ENCODE measurements at regions not wholly inside any gene's neighbourhood (a gene's known extent, or its start where the extent isn't known, plus 50 kb on each side); places are given as distances from the start of the nearest gene placed in this dataset.

DNA sequence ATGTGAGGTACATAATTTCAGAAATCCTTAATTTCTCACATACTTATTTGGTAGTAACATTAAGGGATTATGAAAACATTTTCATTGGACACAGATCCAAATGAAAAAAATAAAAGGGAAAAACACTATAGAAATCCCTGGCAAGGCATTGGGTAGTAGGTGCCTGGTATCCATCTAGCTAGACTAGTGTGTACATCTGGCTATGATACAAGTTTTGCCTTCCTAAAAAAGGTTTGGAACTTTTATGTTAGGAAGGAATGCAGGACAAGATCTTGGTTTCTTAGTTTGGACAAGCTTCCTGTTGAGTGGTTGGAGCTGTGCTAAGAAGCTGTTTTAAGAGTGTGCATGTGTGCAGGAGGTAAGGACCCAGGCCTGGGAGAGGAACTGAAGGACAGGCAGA is 252.3 kb upstream of the GLI3 start:
- DNase-seq: no peak

DNA sequence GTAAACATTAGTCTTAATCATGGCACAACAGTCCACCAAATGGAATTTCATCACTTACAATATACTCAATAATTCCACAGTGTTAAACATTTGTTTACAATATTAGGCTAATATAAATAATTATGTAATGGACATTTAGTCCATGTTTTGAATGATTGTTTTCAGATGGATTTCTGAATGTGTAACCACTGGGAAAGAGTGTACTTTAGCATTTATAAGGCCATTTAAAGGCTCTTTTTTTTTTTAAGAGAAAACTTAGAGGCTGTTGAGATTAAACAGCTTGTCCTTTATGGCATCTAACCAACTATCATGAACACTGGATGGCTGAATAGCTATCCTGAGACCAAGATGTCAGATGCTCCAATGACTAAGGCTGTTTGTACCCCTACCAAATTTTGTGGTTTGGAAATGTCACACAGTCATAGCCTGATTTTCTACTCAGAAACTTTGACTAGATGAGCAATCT is 248.3 kb upstream of the GLI3 start:
- no peak for DNase-seq

DNA sequence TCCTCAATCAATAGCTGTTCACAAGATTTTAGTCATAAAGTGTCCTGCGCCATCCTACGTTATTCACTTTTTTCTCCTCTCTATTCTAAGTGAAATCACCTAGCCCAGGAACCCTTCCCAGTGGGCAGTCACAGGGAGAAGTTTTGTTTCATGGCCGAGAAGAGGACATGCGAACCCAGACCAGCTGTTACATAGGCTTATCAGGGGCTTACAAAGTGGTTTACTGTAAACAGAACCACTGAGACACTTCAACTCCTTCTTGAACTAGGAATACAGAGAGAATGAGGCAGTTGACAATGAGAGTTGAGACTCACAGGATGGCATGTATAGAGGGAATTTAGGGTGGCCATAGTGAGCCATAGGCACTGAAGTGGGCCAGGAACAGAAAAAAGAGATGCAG is 246.9 kb upstream of the GLI3 start:
- DNase-seq: no peak

DNA sequence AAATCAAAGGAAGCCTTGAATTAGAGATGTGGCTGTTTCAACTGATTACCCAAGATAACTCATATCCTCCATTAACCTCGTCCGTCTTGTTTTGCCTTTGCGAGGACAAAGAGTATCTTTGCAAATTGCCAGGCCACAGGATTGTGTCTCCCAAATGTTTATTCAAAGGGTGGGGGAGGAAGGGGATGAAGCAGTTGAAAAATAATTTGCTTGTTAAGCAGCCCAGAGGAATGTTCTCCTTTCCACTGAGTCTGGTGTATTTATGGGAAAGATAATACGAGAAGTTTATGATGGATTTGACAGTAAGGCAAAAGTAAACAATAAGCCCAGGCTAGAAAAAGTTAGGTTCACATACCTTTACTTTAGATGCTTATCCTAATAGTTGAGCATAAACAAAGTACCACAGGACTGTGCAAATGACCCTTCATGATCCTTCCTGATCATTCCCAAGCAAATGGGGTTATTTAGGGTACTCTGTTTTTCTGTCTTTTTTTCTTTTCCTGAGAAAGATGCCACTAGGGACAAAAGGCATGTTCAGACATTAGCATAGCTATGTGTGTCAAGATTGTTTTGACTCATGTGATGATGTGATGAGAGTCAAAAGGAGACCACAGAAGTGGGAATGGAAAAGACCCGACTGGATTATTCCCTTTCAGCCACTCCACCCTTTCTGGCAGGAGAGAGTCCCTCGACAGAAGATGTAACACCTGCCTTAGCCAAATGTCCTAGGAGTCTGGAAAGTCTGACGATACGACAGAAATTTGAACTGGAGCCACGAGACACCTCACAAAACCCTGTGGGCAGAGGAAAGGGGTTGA is 243.0 kb upstream of the GLI3 start:
- DNase-seq: no peak

DNA sequence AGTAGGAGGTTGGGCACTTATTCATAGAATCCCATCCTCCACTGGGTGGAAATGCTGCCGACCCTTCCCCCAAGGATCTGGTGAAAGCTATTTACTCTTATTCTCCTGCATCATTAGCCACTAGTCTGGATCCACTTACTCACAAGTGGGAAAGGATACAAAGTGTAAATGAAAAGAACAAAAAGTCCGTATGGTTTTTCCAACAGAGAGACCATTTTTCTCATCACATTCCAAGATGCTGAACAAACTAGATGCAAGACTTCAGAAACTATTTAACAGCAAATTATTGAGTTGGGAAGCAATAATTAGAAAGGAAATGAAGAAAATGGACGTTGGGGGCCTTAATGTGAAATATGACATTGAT is 242.4 kb upstream of the GLI3 start:
- DNase-seq: no peak

DNA sequence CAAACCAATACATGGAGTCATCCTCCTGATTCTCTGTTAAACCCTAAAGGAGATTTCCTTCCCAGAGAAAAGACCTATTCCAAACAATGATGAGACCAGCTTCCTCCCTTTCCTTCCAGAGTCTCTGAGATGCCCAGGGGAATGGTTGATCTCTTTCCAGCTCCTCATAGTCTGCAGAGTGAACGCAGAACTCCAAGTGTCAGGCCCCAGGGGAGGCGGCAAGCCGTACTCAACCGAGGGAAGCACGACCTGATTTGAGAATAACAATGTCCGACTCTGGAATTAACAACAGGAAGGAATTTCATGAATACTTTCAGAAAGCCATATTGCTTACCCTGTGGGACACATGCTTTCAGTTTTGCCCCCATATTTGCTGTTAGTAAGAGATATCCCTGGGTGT is 241.7 kb upstream of the GLI3 start:
- no peak for DNase-seq

DNA sequence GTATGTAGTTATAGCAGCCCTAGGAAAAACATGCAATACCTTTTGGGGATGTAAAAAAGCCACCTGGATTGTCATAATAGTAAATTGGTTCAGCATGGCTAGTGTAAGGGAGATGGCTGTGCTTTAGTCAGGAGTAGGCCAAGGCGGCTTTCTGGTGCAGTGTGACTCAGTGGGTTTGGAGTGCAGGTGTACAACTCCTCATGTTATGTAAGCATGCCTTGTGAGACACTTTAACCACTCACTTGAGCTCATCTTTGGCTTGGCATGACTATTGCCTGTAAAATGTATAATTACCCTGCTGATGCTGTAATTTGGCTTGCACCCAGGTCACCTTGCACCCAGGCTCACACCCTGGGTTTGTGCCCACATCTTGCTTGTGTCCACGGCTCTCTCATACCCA is 239.2 kb upstream of the GLI3 start:
- DNase-seq: no peak

DNA sequence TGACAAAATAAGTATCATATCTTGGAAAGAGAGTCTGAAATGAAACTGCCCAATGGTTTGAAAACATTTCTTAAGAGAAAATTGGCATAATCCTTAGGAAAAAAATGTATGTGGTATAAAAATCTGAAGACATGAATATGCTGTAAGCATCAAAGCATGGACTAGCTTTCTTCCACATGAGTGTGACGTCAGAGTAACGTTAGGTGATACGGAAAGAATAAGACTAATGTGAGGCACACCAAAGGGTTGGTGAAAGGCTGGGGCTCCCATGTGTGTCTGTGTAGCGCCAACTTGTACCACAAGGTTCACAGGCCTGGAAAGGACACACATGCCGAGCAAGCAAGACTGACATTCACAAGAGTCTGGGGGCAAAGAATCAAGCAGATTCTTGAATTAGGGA is 238.1 kb upstream of the GLI3 start:
- no peak for DNase-seq

DNA sequence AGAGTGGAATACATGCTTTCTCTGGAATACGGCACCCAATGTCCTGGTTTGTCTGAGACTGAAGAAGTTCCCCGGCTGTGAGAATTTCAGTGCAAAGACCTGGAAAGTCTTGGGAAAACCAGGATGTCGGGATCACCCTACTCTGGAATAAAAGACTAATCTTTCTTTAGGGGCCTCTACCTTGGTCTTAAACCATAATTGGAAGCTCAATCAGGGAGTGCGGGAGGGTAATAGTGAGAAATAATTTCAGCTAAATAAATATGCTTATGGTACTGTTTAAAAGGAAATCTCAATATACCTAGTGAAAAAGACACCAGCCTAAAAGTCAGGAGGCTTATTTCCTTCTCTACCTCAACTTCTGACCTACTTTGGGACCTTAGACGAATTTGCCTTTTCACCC is 236.1 kb upstream of the GLI3 start:
- DNase-seq: no peak

DNA sequence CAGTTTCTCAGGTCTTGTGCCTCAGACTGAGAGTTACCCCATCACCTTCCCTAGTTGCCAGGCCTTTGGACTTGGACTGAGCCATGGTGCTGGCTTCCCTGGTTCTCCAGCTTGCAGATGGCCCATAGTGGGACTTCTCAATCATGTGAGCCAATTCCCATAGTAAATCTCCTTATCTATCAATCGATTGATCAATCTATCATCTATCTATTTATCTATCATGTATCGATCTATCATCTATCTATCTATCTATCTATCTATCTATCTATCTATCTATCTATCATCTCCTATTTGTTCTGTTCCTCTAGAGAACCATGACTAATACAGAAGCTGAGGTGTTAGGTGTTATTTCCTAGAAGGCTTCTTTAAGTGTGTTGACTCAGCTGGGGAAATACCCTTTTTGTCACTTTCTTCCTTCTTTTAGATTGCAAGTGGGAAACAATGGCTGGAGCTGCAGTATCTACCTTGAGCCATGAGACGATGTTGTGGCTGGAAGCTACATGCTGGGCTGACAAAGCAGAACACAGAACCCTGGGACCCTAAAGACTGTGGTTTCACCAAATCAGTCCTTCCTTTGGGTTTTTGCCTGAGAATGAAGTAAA is 234.7 kb upstream of the GLI3 start:
- no peak for DNase-seq

DNA sequence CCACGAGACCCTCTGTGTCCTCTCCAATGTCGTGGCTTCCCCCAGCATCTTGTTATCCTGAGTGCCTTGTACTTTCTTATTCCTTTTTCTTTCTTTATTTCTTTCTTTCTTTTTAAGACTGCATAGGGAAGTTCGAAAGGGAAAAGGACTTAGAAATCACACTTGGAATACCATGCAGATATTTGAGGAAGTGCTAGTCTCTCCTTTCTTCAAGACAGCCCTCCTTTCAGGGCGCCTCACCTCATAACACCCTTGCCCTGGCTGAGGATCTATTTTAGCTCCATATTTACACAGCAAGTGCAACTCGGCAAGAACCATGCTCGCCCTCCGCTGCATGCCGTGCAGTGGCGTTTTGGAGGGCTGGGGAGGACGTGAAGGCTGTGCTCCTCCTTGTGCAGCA is 232.3 kb upstream of the GLI3 start:
- no peak for DNase-seq

DNA sequence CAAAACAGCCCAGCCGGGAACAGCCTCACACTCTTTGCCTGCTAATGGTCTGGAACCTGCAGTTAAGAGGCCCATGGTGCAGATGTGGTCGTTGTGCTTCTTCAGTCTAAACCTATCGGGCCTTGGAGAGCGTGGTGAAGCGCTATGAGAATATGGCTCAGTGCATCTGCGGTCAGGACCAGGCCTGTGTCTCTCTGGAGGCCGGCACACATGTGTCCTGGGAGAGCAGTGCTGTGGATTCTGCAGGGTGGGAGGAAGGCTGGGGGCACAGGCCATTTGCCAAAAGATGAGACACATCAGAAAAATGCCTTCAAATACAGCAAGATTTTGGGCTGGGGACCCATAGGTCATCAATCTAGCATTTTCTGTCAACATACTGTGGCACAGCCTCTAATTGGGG is 231.5 kb upstream of the GLI3 start:
- no peak for DNase-seq

DNA sequence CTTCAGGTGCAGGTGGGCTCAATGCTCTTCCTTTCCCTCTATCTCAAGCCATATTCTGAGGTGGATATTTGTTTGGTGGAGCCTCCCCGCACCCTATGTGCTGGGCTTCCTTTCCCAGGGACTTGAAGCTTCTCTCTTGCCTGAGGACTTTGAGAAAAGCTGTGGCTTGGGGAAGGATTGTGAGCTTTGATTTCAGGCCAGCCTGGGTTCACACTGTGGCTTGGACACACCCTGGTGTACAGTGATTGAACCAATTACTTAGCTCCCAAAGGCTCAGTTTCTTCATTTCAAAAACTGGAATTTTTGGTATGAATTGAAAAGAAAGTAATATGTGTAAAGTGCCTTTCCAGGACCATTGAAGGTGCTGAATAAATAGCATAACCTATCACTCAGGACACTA is 224.5 kb upstream of the GLI3 start:
- no peak for DNase-seq

DNA sequence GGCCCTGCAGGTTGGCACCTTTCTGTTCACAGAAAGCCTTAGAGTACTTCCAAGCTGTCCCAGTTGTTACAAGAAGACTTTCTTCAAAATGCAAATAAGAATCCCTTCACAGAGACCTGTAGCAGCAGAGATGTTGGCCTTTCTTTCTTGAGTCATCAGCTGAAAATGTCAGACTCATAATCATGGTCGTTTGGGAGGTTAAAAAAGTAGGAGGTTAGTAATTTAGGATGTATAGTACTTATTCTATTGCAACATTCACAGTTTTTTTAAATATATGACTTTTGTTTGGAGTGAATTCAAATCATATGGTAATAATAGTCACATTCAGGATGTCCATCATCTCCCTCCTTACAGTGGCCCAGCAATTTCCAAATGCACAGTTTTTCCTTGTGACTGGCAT is 223.9 kb upstream of the GLI3 start:
- no peak for DNase-seq

DNA sequence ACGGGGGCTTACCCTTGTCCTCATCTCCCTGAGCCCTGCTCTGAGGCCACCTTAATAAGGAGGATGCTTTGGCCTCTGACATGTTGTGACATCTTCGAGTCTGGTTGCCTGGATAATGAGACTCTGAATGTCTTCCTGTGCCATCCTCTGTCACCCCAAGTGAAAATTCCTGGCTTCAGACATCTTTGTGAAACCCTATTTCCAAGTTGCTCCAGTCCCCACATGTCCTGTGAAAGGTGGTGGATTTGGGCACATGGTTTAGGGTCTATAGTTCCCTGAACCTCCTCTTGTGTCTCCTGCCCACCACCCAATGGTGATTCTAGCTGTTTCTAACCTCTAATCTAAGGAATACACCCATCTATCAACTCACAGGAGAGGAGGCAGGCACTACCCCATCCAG is 223.1 kb upstream of the GLI3 start:
- DNase-seq: no peak

DNA sequence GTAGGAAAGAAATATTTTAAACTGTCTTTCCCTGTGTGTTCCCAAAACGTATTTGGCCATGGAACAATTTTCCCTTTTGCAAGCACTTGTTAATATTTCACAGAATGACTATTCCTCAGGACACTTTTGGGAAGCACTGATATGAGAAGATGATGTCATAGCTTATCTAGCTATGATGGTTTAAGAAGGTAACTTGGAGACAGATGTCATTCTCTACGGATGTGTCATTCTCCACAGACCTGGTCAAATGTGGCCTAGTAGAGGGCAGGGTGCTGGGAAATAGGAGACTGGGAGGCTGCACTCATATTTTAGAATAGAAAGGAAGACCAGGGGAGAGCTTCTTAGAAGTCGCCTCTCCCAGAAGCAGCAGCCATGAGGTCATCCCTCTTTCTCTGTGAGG is 220.7 kb upstream of the GLI3 start:
- no peak for DNase-seq

DNA sequence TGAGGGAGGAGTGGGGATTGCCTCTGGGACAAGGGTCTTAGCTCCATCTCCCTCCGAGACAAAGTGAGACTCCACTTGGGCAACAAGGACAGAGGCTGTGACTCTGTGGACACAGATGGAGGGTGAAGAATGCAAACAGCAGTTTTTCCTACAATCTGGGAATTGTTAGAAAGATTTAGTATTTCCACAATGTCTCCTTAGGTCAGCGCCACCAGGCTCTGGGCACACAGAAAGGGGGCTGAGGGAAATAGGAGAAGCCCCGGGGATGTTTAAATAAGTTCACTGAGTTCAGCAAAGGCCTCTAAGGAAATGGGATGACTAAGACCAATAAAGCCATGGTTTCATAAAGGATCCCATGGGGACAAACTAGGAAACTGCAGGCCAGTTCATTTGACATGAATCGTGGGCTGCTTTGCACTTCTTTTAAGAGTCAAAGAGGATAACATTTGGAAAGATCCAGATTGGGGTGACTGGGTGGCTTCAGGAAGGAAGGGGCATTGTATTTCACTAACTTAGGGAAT is 219.8 kb upstream of the GLI3 start:
- no peak for DNase-seq

DNA sequence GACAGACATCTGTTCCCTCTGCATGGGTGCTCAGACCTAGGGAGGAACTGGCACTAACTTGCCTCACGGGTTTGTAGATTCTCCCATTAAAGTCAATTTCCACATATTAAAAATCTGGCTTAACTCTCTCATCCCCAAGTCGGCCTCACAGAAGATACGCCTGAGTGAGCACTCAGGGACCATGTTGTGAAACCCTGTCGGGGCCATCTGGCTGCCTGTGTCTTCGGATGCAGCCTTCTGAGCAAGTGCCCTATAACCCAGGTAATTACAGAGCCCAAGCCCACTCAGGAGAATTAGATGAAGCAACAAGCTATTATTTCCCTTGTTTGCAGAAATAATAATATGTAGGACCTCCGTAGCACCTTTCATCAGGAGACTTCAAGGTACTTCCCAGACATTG is 219.3 kb upstream of the GLI3 start:
- no peak for DNase-seq

DNA sequence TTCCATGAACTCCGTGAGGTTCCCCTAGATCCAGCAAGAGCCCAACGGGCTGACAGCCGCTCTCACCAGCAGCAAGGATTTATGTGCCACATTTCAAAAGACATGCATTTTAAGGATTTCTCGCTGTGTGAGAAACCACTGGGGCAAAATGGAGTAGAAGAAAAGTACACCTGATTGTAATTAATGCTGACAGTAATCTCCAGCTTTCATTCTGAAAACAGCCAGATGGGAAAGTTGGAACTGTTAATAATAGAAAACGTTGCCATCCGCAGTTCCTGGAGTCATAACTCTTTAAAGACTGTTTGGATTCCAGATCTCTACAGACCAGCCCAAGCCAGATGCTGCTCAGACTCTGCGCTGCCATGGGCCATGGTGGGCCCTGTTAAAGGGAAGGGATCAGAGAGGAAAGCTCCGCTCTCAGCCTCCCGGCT is 216.9 kb upstream of the GLI3 start:
- DNase-seq: no peak

DNA sequence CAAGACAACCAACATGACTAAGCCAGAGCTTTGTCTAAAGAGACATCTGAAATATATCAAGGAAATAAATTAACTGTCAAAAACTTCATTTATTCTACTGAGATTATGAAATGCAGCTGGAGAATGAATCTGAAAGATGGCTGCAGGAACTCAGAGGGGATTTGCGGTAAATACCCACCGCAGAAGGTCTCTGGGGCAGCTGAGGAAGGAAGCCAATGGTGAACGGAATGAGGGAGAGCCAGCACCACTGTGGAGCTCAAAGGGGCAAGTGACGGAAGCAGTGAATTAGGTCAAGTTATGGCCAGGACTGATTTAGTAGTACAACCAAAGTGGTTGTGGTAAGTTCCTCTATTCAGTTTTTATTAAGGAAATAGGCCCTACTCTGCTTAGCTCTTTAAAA is 215.3 kb upstream of the GLI3 start:
- DNase-seq: no peak

DNA sequence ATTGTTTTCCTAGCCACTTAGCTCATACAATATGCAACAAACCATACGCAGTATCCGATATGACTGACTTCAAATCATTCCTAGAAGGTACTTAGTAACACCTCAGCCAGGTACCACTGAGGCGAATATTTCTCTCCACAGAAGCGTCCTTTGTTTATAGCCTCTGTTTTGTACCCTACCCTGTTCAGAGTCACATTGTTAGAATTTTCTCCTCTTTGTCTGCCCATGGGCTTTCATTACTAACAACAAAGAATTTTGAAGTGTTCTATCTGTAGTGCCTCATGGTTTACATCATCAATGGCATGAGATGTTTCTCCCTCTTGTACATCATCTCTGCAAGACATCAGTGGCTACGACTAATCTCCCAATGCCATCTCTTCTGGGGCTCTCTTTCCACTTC is 212.4 kb upstream of the GLI3 start:
- DNase-seq: no peak

DNA sequence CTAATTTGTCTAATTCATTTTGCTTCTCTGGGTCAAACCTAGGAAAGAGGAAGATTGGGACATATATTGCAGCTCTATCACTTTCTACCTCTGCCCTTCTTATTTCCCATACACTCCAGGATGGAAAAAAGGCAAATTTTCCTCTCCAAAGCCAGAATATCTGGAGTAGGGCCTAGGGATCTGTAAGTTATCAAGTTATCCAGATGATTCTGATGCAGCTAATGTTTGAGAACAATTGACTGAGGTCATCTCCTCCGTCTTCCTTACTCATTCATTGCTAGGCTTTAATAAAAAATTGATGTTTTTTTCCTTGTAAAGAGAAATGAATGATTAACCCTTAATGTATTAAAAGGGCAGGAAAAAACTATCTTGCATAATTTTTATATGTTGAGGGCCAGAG is 211.9 kb upstream of the GLI3 start:
- no peak for DNase-seq

DNA sequence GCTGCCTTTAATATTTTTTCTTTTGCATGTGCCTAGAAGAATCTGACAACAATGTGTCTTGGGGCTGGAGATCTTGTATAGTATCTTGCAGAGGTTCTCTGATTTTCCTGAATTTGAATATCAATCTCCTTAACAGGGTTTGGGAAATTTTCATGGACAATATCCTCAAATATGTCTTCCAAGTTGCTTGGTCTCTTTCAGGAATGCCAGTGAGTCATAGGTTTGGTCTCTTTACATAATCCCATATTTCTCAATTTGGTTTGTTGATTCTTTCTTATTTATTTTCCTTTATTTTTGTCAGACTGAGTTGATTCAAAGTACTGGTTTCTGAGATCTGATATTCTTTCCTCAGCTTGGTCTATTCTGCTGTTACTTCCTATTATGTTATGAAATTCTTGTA is 208.7 kb upstream of the GLI3 start:
- no peak for DNase-seq

DNA sequence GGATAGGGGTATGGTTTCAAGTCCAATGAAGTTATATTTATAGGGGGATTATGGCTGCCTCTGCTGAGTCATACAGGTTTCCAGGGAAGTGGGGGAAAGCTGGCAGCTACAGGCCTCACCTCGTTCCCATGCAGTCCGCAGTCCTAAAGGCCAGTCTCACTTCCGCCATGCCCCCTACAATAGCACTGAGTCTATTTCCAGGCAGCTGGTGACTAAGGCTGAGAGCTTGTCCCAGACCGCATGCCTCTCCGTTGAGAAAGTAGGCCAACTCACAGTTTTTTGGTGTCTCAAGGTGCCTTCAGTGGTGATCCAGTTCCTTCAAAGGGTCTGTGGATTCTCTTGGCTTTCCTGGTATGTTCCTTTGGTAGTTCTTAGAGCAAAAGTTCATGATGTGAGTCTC is 203.9 kb upstream of the GLI3 start:
- no peak for DNase-seq

DNA sequence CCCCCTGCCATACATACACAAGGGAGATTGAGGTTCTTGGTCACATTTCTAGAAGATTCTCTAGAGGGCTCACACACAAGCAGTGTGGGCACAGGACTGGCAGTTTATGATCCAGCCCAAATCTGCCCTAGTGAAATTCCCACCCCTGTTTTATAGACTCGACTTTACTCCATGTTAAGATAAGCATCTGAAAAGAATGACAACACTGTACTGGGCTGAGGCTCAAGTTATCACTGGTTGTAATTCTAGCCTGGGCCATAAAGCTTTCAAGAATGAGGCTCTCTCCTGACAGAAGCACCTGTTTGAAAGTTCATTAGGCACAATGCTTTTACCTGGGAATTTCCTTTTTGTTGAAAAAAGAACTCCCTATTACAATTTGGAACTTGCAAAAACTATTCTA is 195.6 kb upstream of the GLI3 start:
- DNase-seq: no peak

All from NCI-H1048 (cell line).